Suppressor macrophage treated with lipopolysaccharide for 1 hour (primary cell): ENCODE measurements at regions not wholly inside any gene's neighbourhood (a gene's known extent, or its start where the extent isn't known, plus 50 kb on each side); places are given as distances from the start of the nearest gene placed in this dataset.

ENCODE experiments used
- DNase-seq, 3 donors: peaks; one replicate each; pipeline ENCODE4 v3.0.0-alpha.2; 2020 to 2022

DNA sequence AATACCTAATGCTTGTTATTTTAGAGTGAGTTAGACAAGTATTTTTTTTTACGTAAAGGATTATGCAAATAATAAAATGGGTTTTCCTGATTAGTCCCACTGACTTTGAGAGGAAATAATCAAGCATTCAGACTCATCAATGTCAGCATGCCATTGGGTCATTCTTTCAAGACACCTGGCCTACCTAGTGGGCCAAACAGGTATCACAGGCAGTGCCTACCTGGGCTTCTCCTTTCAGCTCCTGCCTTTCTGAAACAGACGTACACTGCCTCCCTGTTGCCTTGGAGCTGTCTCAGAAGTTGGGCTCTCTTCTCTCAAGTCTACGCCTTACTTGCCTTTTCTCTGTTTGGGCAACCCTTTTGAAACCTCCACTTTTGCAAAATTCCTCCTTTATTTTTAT is 545.6 kb downstream of the SNAPC1 start:
- DNase-seq, result no peak

GRCh38 chr14:62308316-62308715 is 546.1 kb downstream of the SNAPC1 start:
- DNase-seq, result no peak

DNA sequence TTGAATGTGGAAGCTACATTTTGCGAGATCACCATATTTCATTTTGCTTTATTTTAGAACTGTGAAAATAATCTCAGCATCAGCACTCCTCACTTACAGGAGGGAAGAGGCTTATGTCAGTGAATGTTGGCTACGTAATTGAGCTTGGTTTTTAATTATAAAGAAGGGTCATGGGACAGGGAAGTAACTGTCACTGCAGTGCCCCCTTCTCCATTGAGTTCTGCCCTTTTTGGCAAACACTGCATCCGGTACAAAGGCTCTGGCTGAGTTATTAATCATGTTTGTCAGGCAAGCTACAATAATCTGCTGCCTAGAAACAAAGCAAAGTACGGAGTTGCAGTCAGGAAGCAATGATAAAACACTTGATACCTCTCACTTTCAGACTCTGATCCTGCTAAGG is 546.7 kb downstream of the SNAPC1 start:
- DNase-seq, result no peak

GRCh38 chr14:62313212-62313611 is 551.0 kb downstream of the SNAPC1 start:
- DNase-seq, result no peak

DNA sequence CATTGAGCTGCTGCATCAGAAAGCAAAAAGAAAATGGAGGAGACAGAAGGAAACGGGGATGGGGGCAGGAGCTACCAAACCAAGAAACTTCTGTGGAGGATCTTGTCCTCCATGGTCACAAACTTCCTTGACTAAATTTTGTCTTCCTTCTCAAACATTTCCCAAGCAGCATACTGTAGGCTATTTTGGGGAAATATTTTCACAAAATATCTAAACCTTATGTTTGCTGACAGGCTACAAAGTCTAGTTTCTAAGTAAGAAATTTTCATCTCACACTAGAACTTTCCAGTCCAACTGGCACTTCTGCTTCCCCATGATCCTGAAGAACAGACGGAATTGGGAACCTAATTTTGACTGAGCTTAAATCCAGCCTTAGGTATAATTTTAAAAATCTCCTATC is 552.0 kb downstream of the SNAPC1 start:
- no peak for DNase-seq

- DNase-seq, result no peak
Measured at GRCh38 chr14:62314871-62315270, 552.7 kb downstream of the SNAPC1 start.

DNA sequence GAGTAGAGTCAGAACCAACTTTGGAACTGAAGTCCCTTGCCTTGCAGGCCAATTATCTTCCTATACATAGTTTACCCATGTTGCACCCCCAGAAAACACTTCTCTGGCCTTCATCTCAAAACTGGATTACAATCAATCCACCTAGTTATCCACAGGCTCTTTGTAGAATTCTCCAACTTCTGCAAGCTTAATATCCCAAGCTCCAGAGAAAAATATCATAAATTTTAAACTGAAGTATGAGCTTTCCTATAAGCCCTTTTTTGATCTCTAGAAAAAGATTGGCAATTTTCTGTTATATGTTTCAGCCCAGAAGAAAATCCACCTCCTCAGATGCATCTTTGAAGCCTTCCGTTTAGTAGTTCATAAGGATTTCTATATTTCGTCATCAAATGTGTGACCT is 553.4 kb downstream of the SNAPC1 start:
- DNase-seq, result no peak

DNA sequence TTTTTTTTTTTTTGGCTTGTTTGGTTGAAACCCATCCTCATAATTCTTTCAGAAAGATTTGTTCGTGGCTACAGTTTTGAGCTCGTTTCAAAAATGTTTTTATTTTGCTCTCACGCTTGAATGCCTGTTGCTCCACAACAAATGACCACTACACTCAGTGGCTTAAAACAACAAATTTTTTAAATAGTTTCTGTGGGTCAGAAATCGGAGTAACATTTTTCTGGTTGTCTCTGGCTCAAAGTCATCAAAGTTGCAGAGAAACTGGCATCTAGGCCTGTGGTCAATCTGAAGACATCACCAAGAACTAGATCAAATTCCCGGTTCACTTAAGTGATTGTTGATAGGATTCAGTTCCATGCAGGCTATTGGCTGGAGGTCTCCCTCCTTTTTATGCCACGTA is 560.0 kb downstream of the SNAPC1 start:
- no peak for DNase-seq

- DNase-seq, result no peak
Measured at GRCh38 chr14:62329427-62329826, 567.2 kb downstream of the SNAPC1 start.

DNA sequence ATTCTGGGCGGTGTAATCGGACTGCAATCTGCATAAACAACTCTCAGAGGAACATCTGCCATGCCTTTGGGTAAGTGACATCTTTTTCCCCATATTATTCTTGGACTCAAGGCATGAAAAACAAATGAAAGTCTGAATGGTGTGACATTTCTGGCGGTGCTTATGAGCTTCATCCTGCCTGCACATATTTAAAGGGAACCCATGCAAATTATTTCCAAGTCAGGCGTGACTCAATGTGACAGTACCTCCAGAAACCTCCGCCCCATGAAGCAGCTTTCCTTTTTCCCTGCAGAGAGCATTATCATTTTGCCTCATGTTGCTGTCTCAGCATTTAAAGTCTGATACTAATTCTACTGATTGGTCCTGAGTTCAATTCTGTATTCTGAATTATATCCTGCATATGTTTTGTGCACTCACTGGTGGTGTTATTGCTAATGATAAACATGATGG is 585.4 kb downstream of the SNAPC1 start:
- no peak for DNase-seq

GRCh38 chr14:62357362-62357761 is 595.1 kb downstream of the SNAPC1 start:
- no peak for DNase-seq

GRCh38 chr14:62364161-62364560 is 601.9 kb downstream of the SNAPC1 start:
- no peak for DNase-seq

- DNase-seq, result no peak
Measured at GRCh38 chr14:62364800-62365280, 602.6 kb downstream of the SNAPC1 start.

DNA sequence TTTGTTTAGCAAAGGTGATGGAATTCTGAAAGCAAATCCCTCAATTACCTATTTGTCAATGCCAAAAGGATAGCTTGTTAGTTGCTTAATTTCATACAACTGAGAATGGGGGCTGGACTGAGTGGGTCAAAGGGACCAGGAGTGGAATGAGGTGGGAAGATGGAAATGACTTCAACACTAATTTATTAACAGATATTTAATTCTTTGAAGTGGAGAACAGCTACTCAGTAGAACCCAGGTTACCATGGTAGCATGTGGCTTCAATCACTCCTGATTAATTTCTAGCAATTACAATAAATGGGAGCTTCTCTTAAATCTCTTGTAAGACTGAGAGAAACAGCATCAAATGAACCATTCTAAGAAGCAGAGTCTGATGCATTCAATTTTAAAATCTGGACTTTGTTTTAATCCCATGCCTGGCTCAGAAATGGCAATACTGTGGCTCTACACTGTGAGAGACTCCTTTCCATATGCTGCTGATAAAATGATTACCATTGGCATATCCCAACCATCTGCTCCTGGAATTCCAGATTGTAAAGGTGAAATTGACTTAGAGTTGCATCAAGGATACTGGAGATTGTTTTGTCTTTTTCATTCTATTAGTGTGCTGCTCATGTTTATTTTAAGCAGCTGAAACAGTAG is 607.8 kb downstream of the SNAPC1 start:
- no peak for DNase-seq

DNA sequence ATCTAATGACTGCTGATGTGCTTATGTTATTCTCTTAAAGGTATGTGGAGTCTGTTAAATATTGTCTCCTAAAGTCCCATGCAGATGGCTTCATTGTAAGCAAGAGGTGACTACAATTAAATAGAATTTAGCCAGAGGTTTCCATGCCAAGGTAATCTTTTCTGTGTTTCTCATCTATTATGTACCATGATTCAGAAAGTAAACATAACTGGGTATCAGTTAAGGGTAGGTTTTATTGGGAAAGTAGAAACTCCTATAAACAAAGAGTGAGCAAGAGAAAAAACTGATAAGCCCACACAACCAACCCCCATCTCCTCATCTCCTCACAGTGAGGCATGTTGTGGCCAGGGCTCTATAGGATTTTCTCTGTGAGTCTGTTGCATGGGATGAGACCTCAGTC is 611.7 kb downstream of the SNAPC1 start:
- no peak for DNase-seq

- no peak for DNase-seq
Measured at GRCh38 chr14:62378057-62378456, 615.8 kb downstream of the SNAPC1 start.

DNA sequence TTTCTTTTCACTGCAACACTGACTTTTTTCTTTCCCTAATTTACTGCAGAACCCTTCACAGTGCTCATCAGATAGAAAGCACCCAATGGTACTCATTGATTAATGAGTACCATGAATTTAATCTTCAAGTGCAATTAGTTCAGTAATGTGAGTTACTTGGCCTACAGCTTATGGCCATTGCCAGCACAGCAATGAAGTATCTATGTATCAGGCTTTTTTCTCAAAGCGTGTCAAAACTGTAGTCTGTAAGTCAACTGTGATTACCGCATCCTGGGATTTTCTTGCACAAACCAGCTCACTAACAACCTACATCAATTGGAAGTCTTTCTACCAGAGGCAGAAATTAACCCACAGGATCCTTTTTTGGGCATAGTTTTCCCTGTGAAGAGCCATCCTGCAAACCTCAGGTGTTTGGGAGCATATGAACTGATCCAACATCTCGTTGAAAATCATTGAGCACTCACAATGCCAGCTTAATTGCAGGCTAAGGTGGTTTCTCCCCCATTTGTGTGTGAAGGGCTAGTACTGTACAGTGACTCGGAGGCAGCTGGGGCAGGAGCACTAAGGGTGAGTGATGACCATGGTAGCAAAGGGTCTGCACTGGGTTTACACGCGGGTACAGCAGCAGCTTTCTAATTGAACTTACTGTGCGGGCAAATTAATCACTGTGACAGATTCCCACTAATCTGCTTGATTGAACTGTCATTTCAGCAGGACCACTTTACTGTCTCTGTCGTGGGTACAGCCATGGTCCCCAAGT is 619.3 kb downstream of the SNAPC1 start:
- DNase-seq, result no peak

DNA sequence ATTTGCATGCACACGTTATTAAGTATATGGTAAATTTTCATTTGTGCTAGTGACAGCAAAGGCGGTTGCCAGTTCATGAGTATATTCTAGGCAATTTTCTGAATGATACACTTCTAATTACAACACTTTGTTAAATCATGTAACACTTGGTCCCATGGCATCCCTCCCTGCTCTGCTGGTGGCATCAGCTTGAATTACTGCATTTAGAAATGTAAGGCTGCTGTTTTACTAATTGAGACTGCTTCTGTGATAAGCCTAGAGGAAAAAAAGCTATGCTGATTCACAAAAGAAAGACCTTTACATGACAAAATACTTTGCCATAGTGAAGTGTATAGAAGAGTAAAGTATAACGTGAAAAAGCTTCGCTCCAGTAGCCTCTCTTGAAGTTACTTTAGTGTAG is 636.1 kb downstream of the KCNH5 start:
- DNase-seq, result no peak

DNA sequence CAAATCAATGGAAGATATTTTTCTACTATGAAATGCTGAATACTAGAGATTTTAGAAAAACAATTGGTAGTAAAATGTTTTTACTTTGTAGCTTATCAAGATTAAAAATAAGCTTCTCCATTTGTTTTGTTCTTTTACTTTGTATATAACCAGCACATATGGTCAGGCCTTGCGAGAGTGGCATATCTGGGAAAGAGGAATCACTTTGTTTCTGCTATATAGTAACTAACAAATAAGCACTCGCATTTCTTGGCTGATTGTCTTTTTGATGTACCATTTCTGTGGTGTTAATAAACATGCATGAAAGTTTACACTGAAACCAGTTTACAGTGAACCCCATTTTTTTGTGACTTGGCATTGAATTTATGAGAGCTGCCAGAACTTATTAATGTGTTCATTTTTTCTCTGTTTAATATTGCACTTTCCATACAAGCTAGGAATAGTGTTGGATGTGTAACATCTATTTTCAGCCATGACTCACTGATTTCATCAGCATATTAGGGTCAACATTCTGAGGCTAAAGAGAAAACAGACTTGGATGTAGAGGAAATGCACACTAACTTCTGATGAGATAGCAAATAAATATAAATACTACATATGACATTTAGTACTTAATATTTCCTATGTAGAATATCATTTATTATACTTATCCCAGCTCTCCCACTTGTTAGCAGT is 635.5 kb downstream of the KCNH5 start:
- no peak for DNase-seq

- DNase-seq, result no peak
Measured at GRCh38 chr14:62420847-62421246, 624.4 kb downstream of the KCNH5 start.

DNA sequence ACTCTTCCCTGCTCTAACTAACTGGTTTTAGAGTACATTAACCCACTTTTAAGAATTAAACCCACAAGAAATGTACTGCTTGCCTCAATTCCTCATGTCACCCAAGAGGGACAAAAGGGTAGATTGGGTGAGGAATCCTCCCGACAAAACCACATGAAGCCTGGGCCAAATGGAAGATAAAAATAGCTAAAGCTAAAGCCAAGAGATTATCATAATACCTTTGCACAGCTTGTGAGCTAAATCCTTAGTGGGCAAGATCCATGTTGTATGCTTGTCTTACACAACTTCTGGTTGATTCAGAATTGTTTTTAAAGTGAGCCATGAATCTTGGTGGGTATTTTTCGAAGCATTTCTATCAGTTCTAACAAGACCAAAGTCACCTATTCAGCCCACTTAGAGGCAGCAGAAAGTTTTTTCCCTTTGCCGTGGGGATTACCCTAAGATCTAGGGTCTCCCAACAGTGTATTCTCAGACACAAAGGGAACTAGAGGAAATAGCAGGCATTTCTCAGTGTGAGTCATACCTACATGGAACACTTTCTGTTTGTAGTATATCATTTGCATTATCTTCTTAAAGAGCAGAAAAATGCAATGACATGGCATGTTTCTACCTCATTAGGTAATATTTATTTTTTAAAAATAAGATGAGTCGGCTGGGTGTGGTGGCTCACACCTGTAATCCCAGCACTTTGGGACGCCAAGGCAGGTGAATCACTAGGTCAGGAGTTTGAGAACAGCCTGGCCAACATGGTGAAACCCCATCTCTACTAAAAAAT is 616.6 kb downstream of the KCNH5 start:
- DNase-seq, result no peak

DNA sequence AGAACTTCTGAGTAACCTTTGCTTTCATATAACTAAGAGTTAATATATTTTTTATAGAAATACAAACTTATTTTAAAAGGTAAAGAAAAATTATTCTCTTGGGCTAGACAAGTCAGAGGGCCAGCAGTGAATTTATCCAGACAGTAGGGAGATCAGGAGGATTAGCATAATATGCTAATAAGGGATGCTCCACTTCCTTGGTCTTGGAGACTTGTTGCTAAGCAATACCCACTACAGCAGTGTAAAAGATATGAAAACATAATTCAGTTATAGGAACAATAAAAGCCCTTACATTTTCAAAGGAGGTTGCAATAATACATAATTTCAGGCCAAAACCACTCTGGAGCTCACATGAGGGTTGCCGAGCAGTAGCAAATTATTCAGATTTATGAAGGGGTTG is 615.6 kb downstream of the KCNH5 start:
- no peak for DNase-seq

GRCh38 chr14:62431496-62431895 is 613.8 kb downstream of the KCNH5 start:
- no peak for DNase-seq
